ENCODE measurements at regions not wholly inside any gene's neighbourhood (a gene's known extent, or its start where the extent isn't known, plus 50 kb on each side); places are given as distances from the start of the nearest gene placed in this dataset.
A peak's percentile ranks its signal among the peaks of the same experiment; 100 is the strongest.

- H3K79me2 ChIP-seq (ENCODE audit: insufficient read depth), result no peaks in the 10 kb centered on the region
- no peak overlapping the region for H3K4me3 ChIP-seq
- H3F3A ChIP-seq (ENCODE audit: insufficient read depth), result peaks cover 61% of the 10 kb centered on the region
- H3K4me2 ChIP-seq (ENCODE audit: unreplicated experiment), result peak overlapping the region; percentile 74
- H3K36me3 ChIP-seq (ENCODE audit: low read depth), result no peaks in the 10 kb centered on the region
- H3K4me1 ChIP-seq (ENCODE audit: insufficient read depth), result peaks cover 81% of the 10 kb centered on the region
- no peaks in the 10 kb centered on the region for H3K27me3 ChIP-seq (replicated peaks; ENCODE audit: insufficient read depth)
- H3K9me3 ChIP-seq (ENCODE audit: low read depth), result no peaks in the 10 kb centered on the region
- H2AFZ ChIP-seq, result peak overlapping the region; percentile 59
- peak; percentile 60 for DNase-seq
- WGBS, 2 experiments (ENCODE audit: low coverage in 1 of 2, low lambda C conversion rate in 2 of 2, missing lambda C conversion rate in 2 of 2), result 52 to 54% methylated on average over 3 of the region's 3 CpGs
- in situ Hi-C loops (cut with MboI), result no loop called here
- no peaks in the 10 kb centered on the region for H4K20me1 ChIP-seq (ENCODE audit: insufficient read depth)
- peak overlapping the region; percentile 46 for H3K9ac ChIP-seq
- TF ChIP-seq EZH2phosphoT487 (IDR thresholded peaks at IDR 0.05; ENCODE audit: insufficient read depth, low read depth) (0 out of 2 replicates have a peak, but pooled peaks have one; percentile 46), EZH2 (IDR thresholded peaks at IDR 0.05; ENCODE audit: insufficient read depth, poor library complexity, severe bottlenecking) (no peak)
- peak overlapping the region; percentile 74 for H3K27ac ChIP-seq
- H3K9me2 ChIP-seq (ENCODE audit: insufficient read depth), result no peaks in the 10 kb centered on the region
These were observed 150.2 kb upstream of the CLEC14A start for GRCh38 chr14:38405851-38406635.

GRCh38 chr14:38404616-38405015 is 148.7 kb upstream of the CLEC14A start:
- Histone ChIP-seq H3K9me3 (ENCODE audit: low read depth) (no peaks in the 10 kb centered on the region), H3K27ac (peak overlapping the region; percentile 74), H3K4me1 (ENCODE audit: insufficient read depth) (peaks cover 72% of the 10 kb centered on the region), H3K27me3 (replicated peaks; ENCODE audit: insufficient read depth) (no peaks in the 10 kb centered on the region), H3K36me3 (ENCODE audit: low read depth) (no peaks in the 10 kb centered on the region), H3K9me2 (ENCODE audit: insufficient read depth) (no peaks in the 10 kb centered on the region), H3K79me2 (ENCODE audit: insufficient read depth) (no peaks in the 10 kb centered on the region), H3K9ac (peak overlapping the region; percentile 25; the same call in 1 of the 2 replicates), H2AFZ (no peak overlapping the region), H3K4me3 (peak overlapping the region; percentile 28), H3F3A (ENCODE audit: insufficient read depth) (peaks cover 61% of the 10 kb centered on the region), H4K20me1 (ENCODE audit: insufficient read depth) (no peaks in the 10 kb centered on the region), H3K4me2 (ENCODE audit: unreplicated experiment) (peak overlapping the region; percentile 74)
- DNase-seq, result peak; percentile 55
- WGBS, 2 experiments (ENCODE audit: low coverage in 1 of 2, low lambda C conversion rate in 2 of 2, missing lambda C conversion rate in 2 of 2), result 0 to 1% methylated on average over 2 of the region's 2 CpGs
- no peak for TF ChIP-seq EZH2 (IDR thresholded peaks at IDR 0.05; ENCODE audit: insufficient read depth, poor library complexity, severe bottlenecking)
- no peak for TF ChIP-seq EZH2phosphoT487 (IDR thresholded peaks at IDR 0.05; ENCODE audit: insufficient read depth, low read depth)
- in situ Hi-C loops (cut with MboI), result no loop called here

- peak; percentile 90 for DNase-seq
- in situ Hi-C loops (cut with MboI), result no loop called here
- Histone ChIP-seq H3K4me2 (ENCODE audit: unreplicated experiment) (peak overlapping the region; percentile 74), H3K4me1 (ENCODE audit: insufficient read depth) (peaks cover 70% of the 10 kb centered on the region), H2AFZ (no peak overlapping the region), H3K79me2 (ENCODE audit: insufficient read depth) (no peaks in the 10 kb centered on the region), H3K9me2 (ENCODE audit: insufficient read depth) (no peaks in the 10 kb centered on the region), H3K27ac (peak overlapping the region; percentile 74), H3K27me3 (replicated peaks; ENCODE audit: insufficient read depth) (no peaks in the 10 kb centered on the region), H4K20me1 (ENCODE audit: insufficient read depth) (no peaks in the 10 kb centered on the region), H3K9me3 (ENCODE audit: low read depth) (no peaks in the 10 kb centered on the region), H3F3A (ENCODE audit: insufficient read depth) (peaks cover 57% of the 10 kb centered on the region), H3K9ac (peak overlapping the region; percentile 25; the same call in 1 of the 2 replicates), H3K36me3 (ENCODE audit: low read depth) (no peaks in the 10 kb centered on the region), H3K4me3 (peak overlapping the region; percentile 28; the same call in 1 of the 2 replicates)
- TF ChIP-seq EZH2phosphoT487 (IDR thresholded peaks at IDR 0.05; ENCODE audit: insufficient read depth, low read depth) (no peak), EZH2 (IDR thresholded peaks at IDR 0.05; ENCODE audit: insufficient read depth, poor library complexity, severe bottlenecking) (no peak)
- WGBS, 2 experiments (ENCODE audit: low coverage in 1 of 2, low lambda C conversion rate in 2 of 2, missing lambda C conversion rate in 2 of 2), result 0 to 3% methylated on average over 1 of the region's 1 CpG
These were observed 148.2 kb upstream of the CLEC14A start for GRCh38 chr14:38404100-38404541.

GRCh38 chr14:38400751-38401150 is 144.9 kb upstream of the CLEC14A start:
- H4K20me1 ChIP-seq (ENCODE audit: insufficient read depth), result no peaks in the 10 kb centered on the region
- H3F3A ChIP-seq (ENCODE audit: insufficient read depth), result peaks cover 35% of the 10 kb centered on the region
- no peak overlapping the region for H3K4me3 ChIP-seq
- no peaks in the 10 kb centered on the region for H3K9me2 ChIP-seq (ENCODE audit: insufficient read depth)
- no peak for DNase-seq
- H3K9me3 ChIP-seq (ENCODE audit: low read depth), result no peaks in the 10 kb centered on the region
- H3K27ac ChIP-seq, result no peak overlapping the region
- peaks cover 46% of the 10 kb centered on the region for H3K4me1 ChIP-seq (ENCODE audit: insufficient read depth)
- no peak for TF ChIP-seq EZH2phosphoT487 (IDR thresholded peaks at IDR 0.05; ENCODE audit: insufficient read depth, low read depth)
- TF ChIP-seq EZH2 (IDR thresholded peaks at IDR 0.05; ENCODE audit: insufficient read depth, poor library complexity, severe bottlenecking), result no peak
- H2AFZ ChIP-seq, result no peak overlapping the region
- no peak overlapping the region for H3K4me2 ChIP-seq (ENCODE audit: unreplicated experiment)
- in situ Hi-C loops (cut with MboI), result no loop called here
- no peaks in the 10 kb centered on the region for H3K27me3 ChIP-seq (replicated peaks; ENCODE audit: insufficient read depth)
- WGBS, 2 experiments (ENCODE audit: low coverage in 1 of 2, low lambda C conversion rate in 2 of 2, missing lambda C conversion rate in 2 of 2), result 93 to 98% methylated on average over 3 of the region's 3 CpGs
- H3K36me3 ChIP-seq (ENCODE audit: low read depth), result no peaks in the 10 kb centered on the region
- no peak overlapping the region for H3K9ac ChIP-seq
- no peaks in the 10 kb centered on the region for H3K79me2 ChIP-seq (ENCODE audit: insufficient read depth)

All from GM23248 (cell line).